ENCODE measurements at regions not wholly inside any gene's neighbourhood (a gene's known extent, or its start where the extent isn't known, plus 50 kb on each side); places are given as distances from the start of the nearest gene placed in this dataset.

- H3K4me3 ChIP-seq (replicated peaks in 1 of 4; ENCODE audit: control extremely low read depth in 1 of 4, insufficient read depth in 1 of 4, low read depth in 3 of 4, low read length in 4 of 4) = no peak overlapping the region
- no peaks in the 10 kb centered on the region for H3K79me2 ChIP-seq (ENCODE audit: control insufficient read depth, insufficient read depth, low read length)
- H3K9ac ChIP-seq (ENCODE audit: insufficient read depth, low read length) = no peak overlapping the region
- H4K20me1 ChIP-seq (ENCODE audit: control insufficient read depth, extremely low read depth, insufficient read depth, low read length) = no peaks in the 10 kb centered on the region
- H3K27me3 ChIP-seq (ENCODE audit: control insufficient read depth, insufficient read depth, low read length) = no peaks in the 10 kb centered on the region
- TF ChIP-seq EZH2 (IDR thresholded peaks at IDR 0.05; ENCODE audit: low read length, missing control alignments) = no peak
- TF ChIP-seq, protein P1, sequence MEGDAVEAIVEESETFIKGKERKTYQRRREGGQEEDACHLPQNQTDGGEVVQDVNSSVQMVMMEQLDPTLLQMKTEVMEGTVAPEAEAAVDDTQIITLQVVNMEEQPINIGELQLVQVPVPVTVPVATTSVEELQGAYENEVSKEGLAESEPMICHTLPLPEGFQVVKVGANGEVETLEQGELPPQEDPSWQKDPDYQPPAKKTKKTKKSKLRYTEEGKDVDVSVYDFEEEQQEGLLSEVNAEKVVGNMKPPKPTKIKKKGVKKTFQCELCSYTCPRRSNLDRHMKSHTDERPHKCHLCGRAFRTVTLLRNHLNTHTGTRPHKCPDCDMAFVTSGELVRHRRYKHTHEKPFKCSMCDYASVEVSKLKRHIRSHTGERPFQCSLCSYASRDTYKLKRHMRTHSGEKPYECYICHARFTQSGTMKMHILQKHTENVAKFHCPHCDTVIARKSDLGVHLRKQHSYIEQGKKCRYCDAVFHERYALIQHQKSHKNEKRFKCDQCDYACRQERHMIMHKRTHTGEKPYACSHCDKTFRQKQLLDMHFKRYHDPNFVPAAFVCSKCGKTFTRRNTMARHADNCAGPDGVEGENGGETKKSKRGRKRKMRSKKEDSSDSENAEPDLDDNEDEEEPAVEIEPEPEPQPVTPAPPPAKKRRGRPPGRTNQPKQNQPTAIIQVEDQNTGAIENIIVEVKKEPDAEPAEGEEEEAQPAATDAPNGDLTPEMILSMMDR (conservative IDR thresholded peaks at IDR 0.05 in 1 of 2, IDR thresholded peaks at IDR 0.05 in 1 of 2; ENCODE audit: low read depth in 1 of 2, low read length in 2 of 2) = no peak
- no peak overlapping the region for H3K4me2 ChIP-seq (ENCODE audit: extremely low read depth, insufficient read depth, low read length)
- no peaks in the 10 kb centered on the region for H3K4me1 ChIP-seq (ENCODE audit: control insufficient read depth, extremely low read depth, insufficient read depth, low read length)
- DNase-seq (ENCODE audit: low read depth in 2 of 2) = no peak
- no peak overlapping the region for H2AFZ ChIP-seq (ENCODE audit: low read length)
- H3K27ac ChIP-seq (ENCODE audit: insufficient read depth, low read length) = no peak overlapping the region
- H3K9me3 ChIP-seq (ENCODE audit: control insufficient read depth, insufficient read depth, low read depth, low read length) = no peaks in the 10 kb centered on the region
- H3K36me3 ChIP-seq (ENCODE audit: control insufficient read depth, insufficient read depth, low read length) = no peaks in the 10 kb centered on the region
Measured at GRCh38 chr2:226011716-226012450, 612.4 kb downstream of the NYAP2 start.

GRCh38 chr2:226002438-226002837, 602.9 kb downstream of the NYAP2 start:
- Histone ChIP-seq H3K27me3 (ENCODE audit: control insufficient read depth, insufficient read depth, low read length) (no peaks in the 10 kb centered on the region), H3K79me2 (ENCODE audit: control insufficient read depth, insufficient read depth, low read length) (no peaks in the 10 kb centered on the region), H3K9me3 (ENCODE audit: control insufficient read depth, insufficient read depth, low read depth, low read length) (no peaks in the 10 kb centered on the region), H3K36me3 (ENCODE audit: control insufficient read depth, insufficient read depth, low read length) (no peaks in the 10 kb centered on the region), H4K20me1 (ENCODE audit: control insufficient read depth, extremely low read depth, insufficient read depth, low read length) (no peaks in the 10 kb centered on the region), H3K4me3 (replicated peaks in 1 of 4; ENCODE audit: control extremely low read depth in 1 of 4, insufficient read depth in 1 of 4, low read depth in 3 of 4, low read length in 4 of 4) (no peak overlapping the region), H3K9ac (ENCODE audit: insufficient read depth, low read length) (no peak overlapping the region), H2AFZ (ENCODE audit: low read length) (peak overlapping the region; percentile 49), H3K4me1 (ENCODE audit: control insufficient read depth, extremely low read depth, insufficient read depth, low read length) (peaks cover 8% of the 10 kb centered on the region), H3K27ac (ENCODE audit: insufficient read depth, low read length) (peak overlapping the region; percentile 54), H3K4me2 (ENCODE audit: extremely low read depth, insufficient read depth, low read length) (no peak overlapping the region)
- TF ChIP-seq, protein P1 (conservative IDR thresholded peaks at IDR 0.05 in 1 of 2, IDR thresholded peaks at IDR 0.05 in 1 of 2; ENCODE audit: low read depth in 1 of 2, low read length in 2 of 2) = no peak
- DNase-seq (ENCODE audit: low read depth in 2 of 2) = peak; percentile 80 to 82

DNA sequence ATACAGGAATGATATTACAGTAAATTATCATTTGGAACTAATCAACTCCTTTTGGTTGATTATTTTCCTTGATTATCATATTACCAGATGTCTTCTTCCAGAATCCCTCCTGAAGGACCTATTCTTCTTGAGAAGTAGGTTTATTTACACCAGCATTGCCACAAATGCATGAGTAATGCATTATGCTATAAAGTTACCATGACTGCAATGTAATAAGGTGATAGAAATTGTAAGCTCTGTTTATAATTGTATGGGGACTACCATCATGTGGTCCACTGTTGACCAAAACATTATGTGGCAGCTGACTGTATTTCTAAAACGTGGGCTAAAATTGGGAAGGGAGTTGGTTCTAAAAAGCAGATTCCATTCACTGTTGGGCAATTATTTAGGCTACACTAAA, 602.2 kb downstream of the NYAP2 start:
- DNase-seq (ENCODE audit: low read depth in 2 of 2) = peak; percentile 30 to 41
- Histone ChIP-seq H3K36me3 (ENCODE audit: control insufficient read depth, insufficient read depth, low read length) (no peaks in the 10 kb centered on the region), H3K9ac (ENCODE audit: insufficient read depth, low read length) (no peak overlapping the region), H2AFZ (ENCODE audit: low read length) (no peak overlapping the region), H3K79me2 (ENCODE audit: control insufficient read depth, insufficient read depth, low read length) (no peaks in the 10 kb centered on the region), H3K4me1 (ENCODE audit: control insufficient read depth, extremely low read depth, insufficient read depth, low read length) (peaks cover 8% of the 10 kb centered on the region), H3K4me2 (ENCODE audit: extremely low read depth, insufficient read depth, low read length) (no peak overlapping the region), H3K9me3 (ENCODE audit: control insufficient read depth, insufficient read depth, low read depth, low read length) (no peaks in the 10 kb centered on the region), H3K4me3 (replicated peaks in 1 of 4; ENCODE audit: control extremely low read depth in 1 of 4, insufficient read depth in 1 of 4, low read depth in 3 of 4, low read length in 4 of 4) (no peak overlapping the region), H3K27me3 (ENCODE audit: control insufficient read depth, insufficient read depth, low read length) (no peaks in the 10 kb centered on the region), H4K20me1 (ENCODE audit: control insufficient read depth, extremely low read depth, insufficient read depth, low read length) (no peaks in the 10 kb centered on the region), H3K27ac (ENCODE audit: insufficient read depth, low read length) (peak overlapping the region; percentile 54)
- TF ChIP-seq, protein P1 (conservative IDR thresholded peaks at IDR 0.05 in 1 of 2, IDR thresholded peaks at IDR 0.05 in 1 of 2; ENCODE audit: low read depth in 1 of 2, low read length in 2 of 2) = no peak
- TF ChIP-seq EZH2 (IDR thresholded peaks at IDR 0.05; ENCODE audit: low read length, missing control alignments) = no peak
